GM12874 (cell line): ENCODE measurements at regions not wholly inside any gene's neighbourhood (a gene's known extent, or its start where the extent isn't known, plus 50 kb on each side); places are given as distances from the start of the nearest gene placed in this dataset.

ENCODE experiments used
- TF ChIP-seq, protein P1 (sequence below): IDR thresholded peaks from 2 replicates; pipeline ENCODE4 v1.5.1; 2011; ENCODE audit warnings: low read depth, mild to moderate bottlenecking, control low read depth, low read length, moderate library complexity; ENCODE audit not compliant: insufficient read depth

DNA sequence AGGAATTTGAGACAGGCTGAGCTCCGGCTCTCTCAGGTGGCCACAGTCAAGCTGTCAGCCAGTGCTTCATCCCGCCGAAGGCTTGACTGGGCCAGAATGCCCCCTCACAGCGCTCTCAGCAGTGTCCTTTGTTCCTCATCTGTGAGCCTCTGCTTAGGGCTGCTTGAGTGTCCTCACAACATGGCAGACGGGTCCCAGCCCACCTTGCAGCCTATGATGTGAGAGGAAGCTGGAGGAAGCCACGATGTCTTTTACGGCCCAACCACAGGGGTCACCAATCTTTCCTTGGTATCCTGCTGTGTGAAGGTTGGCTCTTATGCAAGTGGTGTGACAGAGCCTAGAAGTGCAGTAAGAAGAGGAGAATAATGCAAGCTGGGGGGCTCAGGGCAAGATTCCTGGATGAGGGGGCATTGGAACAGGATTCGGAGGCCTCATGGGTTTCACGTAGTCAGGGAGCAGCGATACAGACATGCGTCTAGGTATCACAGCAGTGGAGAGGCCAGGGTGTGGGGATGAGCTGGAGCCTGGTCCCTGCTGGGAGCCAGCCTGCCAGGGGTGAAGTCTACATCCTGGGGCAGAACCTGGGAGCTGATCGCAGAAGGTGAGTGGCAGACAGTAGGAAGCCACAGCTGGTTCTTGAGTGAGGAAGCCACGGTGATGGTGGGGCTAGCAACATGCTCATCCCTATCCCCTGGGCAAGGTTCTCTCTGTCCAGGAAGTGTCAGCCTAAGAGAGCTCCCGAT is 234.1 kb downstream of the GLI2 start:
- TF ChIP-seq, protein P1, sequence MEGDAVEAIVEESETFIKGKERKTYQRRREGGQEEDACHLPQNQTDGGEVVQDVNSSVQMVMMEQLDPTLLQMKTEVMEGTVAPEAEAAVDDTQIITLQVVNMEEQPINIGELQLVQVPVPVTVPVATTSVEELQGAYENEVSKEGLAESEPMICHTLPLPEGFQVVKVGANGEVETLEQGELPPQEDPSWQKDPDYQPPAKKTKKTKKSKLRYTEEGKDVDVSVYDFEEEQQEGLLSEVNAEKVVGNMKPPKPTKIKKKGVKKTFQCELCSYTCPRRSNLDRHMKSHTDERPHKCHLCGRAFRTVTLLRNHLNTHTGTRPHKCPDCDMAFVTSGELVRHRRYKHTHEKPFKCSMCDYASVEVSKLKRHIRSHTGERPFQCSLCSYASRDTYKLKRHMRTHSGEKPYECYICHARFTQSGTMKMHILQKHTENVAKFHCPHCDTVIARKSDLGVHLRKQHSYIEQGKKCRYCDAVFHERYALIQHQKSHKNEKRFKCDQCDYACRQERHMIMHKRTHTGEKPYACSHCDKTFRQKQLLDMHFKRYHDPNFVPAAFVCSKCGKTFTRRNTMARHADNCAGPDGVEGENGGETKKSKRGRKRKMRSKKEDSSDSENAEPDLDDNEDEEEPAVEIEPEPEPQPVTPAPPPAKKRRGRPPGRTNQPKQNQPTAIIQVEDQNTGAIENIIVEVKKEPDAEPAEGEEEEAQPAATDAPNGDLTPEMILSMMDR: no peak

DNA sequence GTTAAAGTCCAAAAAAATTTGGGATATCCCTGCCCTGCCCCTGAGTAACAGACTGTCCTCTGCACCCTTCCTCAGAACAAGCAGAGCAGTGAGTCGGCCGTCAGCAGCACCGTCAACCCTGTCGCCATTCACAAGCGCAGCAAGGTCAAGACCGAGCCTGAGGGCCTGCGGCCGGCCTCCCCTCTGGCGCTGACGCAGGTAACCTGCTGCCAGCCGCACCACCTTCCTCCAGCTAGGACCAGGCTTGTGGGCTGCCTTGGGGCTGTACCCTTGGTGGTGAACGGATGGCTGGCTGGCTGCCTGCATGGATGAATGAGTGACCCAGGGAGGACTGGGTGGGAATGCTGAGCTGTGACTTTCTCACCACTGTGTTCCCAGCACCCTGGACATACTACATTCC is 236.2 kb downstream of the GLI2 start:
- TF ChIP-seq, protein P1: no peak

DNA sequence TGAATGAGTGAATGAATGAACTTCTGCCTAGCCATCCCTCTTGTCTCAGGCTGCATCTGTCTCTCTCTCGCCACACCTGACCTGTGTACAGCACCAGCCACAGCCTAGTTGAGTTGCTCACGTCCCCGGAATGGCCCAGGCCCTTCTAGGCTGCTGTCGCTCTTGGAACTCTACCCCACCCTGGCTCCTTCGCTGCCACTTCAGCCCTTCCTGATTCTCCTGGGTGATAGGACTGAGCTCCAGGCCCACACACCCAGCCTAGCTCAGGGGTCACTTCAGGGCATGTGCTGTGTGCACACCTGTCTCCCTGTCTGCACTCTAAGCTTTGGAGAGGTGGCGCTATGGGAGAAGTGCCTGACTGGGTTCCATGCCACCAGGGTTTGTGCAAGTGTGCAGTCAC is 236.6 kb downstream of the GLI2 start:
- TF ChIP-seq, protein P1: no peak

- TF ChIP-seq, protein P1: no peak
These were observed 237.5 kb downstream of the GLI2 start for GRCh38 chr2:120973196-120973595.

- TF ChIP-seq, protein P1: no peak
These were observed 239.3 kb downstream of the GLI2 start for GRCh38 chr2:120974950-120975349.

DNA sequence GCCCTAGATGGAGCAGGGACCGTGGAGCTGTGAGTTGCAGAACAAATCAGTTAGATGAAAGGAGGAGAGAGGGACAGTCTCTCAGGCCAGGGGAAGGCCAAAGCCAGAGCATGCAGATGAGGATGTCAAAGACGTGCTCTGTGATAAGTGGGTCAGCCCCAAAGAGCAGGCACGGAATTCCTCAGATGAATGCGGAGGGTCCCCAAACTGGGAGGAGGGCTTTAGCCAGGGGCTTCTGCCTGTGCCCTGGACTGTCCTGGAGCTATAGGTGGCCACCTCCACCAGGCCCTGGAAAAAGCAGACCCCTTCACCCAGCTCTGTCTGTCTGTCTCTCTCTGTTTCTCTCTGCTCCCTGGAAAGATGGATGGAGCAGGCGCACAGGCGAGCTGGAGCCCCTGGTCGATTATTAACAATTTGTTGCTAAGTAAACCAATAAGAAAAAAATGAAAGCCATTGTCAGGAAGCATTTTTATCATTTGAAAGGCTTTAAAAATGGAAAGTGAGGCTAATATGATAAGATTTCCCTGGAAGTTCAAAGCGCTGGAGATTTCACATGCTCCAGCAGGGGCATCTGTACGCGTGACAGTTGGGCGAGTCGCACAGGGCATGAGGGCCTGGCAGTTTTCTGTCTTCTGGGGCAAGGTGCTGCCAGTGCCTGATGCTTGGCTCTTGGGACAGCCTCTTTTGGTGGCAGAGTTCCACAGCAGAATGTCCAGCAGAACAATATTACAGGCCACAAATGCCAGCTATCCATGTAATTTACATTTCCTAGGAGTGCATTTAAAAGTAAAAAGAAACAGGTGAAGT is 241.0 kb downstream of the GLI2 start:
- TF ChIP-seq, protein P1: no peak

DNA sequence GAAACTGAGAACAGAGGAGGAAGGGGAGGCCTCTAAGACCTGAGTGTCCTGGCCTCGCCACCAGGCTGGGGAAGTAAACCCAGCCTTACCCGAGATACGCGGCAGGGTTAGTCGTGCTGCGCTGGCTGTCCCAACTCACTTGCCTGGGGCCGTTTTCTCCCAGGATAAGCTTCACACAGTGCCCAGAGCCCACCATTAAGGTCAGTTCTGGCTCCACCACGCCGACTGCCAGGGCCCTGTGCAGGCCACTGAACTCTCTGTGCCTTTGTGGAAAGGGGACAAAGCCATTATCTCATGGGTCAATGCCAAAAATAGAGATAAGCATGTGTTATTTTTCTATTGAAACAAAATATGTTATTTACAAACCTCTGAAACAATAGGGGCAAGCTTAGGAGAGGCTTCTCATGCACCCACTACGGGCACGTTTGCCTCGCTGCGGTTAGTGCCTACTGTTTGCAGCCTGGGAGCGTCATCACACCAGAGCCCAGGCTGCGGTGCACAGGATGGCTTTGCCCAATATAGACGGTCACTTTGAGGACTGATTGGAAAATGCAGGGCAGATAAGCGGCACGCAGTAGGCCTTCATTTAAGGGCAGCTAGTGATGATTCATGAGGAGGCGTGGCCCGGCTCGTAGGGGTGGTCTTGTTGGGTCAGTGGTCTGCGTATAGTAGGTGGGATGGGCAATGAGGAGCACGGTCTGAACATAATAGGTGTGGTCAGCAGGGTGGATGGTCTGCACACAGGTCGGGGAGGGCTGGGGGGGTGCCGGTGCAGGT is 242.1 kb downstream of the GLI2 start:
- TF ChIP-seq, protein P1: no peak
